Endothelial cell (in vitro differentiated cells): ENCODE measurements at regions not wholly inside any gene's neighbourhood (a gene's known extent, or its start where the extent isn't known, plus 50 kb on each side); places are given as distances from the start of the nearest gene placed in this dataset.
A peak's percentile ranks its signal among the peaks of the same experiment; 100 is the strongest.
"Not testable (repeated sequence)": the region's sequence is repeated elsewhere in the genome, so short reads cannot be mapped to it uniquely, and the experiment has no call there.

Source experiments
- DNase-seq: peaks from one replicate; pipeline ENCODE4 v3.0.0; 2021; ENCODE audit warnings: low spot score
- H3K27ac Mint-ChIP-seq: one replicate; pipeline ENCODE4 v1.8.0; 2021; ENCODE audit warnings: mixed read lengths, inconsistent platforms; ENCODE audit not compliant: unreplicated experiment
- H3K27me3 Mint-ChIP-seq: one replicate; pipeline ENCODE4 v1.8.0; 2021; ENCODE audit warnings: mild to moderate bottlenecking, moderate library complexity, mixed read lengths, inconsistent platforms; ENCODE audit not compliant: unreplicated experiment
- H3K36me3 Mint-ChIP-seq: one replicate; pipeline ENCODE4 v1.8.0; 2021; ENCODE audit warnings: mild to moderate bottlenecking, low read depth, mixed read lengths, inconsistent platforms; ENCODE audit not compliant: unreplicated experiment
- H3K4me1 Mint-ChIP-seq: one replicate; pipeline ENCODE4 v1.8.0; 2021; ENCODE audit warnings: mild to moderate bottlenecking, mixed read lengths, inconsistent platforms; ENCODE audit not compliant: unreplicated experiment
- H3K4me3 Mint-ChIP-seq: one replicate; pipeline ENCODE4 v1.8.0; 2021; ENCODE audit warnings: mild to moderate bottlenecking, mixed read lengths, inconsistent platforms; ENCODE audit not compliant: unreplicated experiment
- H3K9me3 Mint-ChIP-seq: one replicate; pipeline ENCODE4 v1.8.0; 2021; ENCODE audit warnings: mixed read lengths, inconsistent platforms; ENCODE audit not compliant: unreplicated experiment

DNA sequence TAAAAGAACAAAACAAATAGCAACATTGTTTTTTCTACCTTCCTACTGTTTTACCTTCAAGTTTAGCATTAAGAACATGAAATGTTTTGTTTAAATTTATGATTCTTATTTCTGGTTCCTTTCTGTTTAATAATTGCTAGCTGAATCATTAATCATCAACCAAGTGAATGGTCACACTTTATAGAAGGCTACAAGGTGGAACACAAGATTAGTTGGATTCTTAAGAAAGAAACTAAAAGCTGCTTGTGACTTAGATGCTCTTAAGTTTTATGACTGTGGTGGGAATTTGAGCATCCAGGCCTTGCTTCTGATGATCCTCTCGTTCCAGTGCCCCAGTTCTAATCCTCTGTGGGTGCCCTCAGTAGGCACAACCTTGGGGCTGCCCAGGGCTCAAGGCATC is 947.5 kb upstream of the DEFB115 start:
- H3K4me3 Mint-ChIP-seq, DNase-seq, H3K4me1 Mint-ChIP-seq, H3K27me3 Mint-ChIP-seq, H3K36me3 Mint-ChIP-seq, H3K9me3 Mint-ChIP-seq, H3K27ac Mint-ChIP-seq: not testable (repeated sequence)

DNA sequence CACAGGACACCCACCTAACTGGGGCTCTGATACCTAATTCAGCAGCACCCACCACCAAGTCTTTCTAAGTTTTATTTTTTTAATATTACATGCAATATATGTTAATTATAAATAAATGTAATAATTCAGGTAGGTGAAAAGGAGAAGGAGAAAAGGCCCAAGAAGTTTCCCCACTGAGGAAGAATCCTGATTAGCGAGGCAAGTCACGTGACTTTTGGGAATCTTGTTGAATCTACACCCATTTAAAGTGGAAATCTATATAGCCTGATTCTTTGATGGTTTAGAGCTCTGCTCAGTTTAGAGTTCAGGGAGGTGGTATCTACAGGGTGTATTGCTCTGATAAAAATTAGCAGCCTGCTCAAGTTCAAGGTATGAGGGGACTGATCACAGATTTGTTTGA is 947.1 kb upstream of the DEFB115 start:
- not testable (repeated sequence) for H3K4me1 Mint-ChIP-seq, H3K9me3 Mint-ChIP-seq, H3K27me3 Mint-ChIP-seq, DNase-seq, H3K4me3 Mint-ChIP-seq, H3K36me3 Mint-ChIP-seq, H3K27ac Mint-ChIP-seq

DNA sequence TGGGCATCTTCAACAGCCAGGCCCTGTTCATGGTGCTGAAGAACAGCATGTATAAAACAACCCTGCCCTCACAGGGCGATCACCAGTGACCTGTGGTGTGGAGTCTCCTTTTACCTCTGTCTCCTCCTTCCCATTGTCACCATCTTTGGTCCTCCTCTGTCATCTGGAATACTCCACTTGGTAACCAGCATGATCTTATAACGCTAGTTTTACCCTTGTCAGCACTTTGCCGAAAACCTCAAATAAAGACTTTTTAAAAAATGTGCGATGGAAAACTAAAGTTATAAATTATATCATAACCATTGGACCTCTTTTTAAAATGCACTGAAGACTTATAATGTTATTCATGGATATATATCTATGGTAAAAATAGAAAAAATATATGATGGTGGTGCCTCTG is 945.2 kb upstream of the DEFB115 start:
- not testable (repeated sequence) for H3K27me3 Mint-ChIP-seq, H3K4me3 Mint-ChIP-seq, H3K4me1 Mint-ChIP-seq, H3K36me3 Mint-ChIP-seq, H3K9me3 Mint-ChIP-seq, DNase-seq, H3K27ac Mint-ChIP-seq

DNA sequence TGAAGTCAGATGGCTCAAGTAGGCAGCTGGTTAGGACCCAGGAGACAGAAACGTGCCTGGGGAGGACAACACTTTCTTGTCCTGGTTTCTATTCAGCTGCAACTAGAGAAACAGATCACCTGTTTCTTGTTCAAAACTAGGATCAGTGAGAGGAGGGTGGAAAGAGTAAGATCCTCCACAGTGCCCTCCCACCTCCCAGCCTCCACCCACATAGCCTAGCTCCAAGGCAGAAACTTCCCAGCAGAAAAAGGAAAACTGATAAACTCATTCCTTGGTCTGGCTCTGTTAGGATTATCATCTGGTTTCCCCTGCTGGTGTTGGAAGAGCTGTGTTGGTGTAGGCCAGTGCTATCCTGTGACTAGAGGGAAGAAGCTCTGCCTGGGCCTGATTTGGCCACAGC is 943.8 kb upstream of the DEFB115 start:
- not testable (repeated sequence) for H3K9me3 Mint-ChIP-seq, H3K4me1 Mint-ChIP-seq, H3K36me3 Mint-ChIP-seq, H3K4me3 Mint-ChIP-seq, DNase-seq, H3K27ac Mint-ChIP-seq, H3K27me3 Mint-ChIP-seq

DNA sequence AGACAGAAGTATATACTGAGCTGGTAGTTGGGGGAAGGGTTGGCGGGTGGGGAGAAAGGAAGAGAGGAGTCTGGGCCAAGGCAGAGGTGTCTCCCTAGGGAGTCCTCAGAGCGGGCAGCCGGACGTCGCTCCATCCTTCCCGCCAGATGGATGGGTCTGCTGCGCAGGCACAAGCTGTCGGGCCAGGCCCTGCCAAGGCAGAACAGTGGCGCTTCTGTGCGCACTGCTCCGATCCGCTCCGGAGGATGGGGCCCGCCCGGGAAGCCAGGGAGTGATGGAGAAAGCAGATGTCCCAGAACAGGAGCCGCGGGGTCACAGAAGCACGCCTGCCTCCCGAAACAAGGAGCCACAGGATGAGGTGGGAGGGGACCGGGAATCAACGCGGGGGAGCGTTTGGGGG is 941.4 kb upstream of the DEFB115 start:
- H3K4me3 Mint-ChIP-seq, H3K4me1 Mint-ChIP-seq, H3K9me3 Mint-ChIP-seq, H3K36me3 Mint-ChIP-seq, H3K27me3 Mint-ChIP-seq, H3K27ac Mint-ChIP-seq: not testable (repeated sequence)
- DNase-seq, result peak; percentile 6

DNA sequence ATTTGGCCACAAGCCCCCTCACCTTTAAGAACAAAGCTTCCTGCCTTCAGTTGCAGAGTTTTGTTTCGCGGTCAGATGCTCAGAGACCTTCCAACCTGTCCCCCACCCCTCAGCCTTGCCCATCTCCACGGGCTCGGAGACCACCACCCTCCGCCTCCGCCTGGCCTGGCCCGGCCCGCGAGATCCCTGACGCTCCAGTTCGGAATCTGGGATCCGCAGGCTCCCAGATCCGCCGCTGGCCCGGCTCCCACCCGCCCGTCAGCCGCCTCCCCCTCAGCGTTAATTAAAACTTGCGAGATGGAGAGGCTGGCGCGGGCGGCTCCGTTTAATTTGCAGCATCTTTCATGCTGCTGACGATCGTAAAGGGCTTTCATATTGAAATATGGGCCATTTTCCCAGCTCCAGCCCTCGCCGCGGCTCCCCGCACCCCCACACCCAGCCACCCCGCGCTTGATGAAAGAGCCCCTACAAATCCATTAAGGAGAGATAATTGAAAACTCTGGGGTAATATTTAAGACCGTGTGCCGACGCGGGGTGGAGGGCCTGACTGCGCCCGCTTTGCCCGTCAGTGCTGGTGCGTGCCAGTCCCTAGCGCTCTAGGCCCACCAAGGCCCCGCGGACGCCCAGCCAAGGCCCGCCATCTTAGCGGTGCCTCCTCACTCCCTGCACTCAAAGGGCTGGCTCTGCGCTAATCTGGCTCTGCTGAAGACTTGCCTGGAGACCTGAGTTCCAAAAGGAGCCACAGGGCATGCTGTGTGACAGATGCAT is 940.7 kb upstream of the DEFB115 start:
- not testable (repeated sequence) for H3K4me1 Mint-ChIP-seq, DNase-seq, H3K9me3 Mint-ChIP-seq, H3K36me3 Mint-ChIP-seq, H3K27ac Mint-ChIP-seq, H3K4me3 Mint-ChIP-seq
- H3K27me3 Mint-ChIP-seq, result peaks cover 10% of the 10 kb centered on the region

DNA sequence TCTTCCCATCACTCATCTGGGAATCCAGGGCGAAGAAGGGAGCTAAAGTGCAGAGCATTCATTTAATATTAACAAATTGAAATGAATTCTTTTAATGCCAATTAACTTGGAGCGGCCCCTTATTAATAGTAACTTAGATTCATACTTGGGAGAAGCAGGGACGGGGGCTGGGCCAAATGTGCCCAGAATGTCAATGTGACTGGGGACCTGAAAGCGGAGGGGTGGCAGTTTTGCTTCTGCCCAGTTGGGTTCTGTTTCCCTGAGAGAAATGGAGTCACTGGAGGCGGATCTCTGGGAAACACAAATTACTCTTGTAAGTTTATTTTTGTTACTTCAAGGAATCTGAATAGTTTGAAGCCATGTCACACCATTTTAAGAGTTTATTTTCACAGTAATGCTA is 923.7 kb upstream of the DEFB115 start:
- not testable (repeated sequence) for H3K36me3 Mint-ChIP-seq, H3K4me3 Mint-ChIP-seq, H3K27me3 Mint-ChIP-seq, H3K4me1 Mint-ChIP-seq, DNase-seq, H3K9me3 Mint-ChIP-seq, H3K27ac Mint-ChIP-seq

DNA sequence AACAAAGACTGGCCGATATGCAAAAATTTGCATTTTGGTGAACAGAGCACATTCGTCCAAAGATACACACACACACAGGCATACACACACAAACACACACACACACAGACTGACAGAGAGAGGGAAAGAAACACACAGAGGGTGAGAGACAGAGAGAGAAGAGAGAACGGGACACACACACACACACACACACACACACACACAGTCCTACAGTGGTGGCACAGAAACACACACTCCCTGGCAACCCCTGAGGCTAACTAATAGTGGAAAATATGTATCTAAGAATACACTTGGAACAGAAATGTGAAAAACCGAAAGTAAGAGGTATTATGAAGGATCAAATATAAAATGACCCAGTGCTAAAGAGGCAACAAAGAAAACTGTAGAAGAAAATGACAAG is 919.9 kb upstream of the DEFB115 start:
- not testable (repeated sequence) for H3K4me3 Mint-ChIP-seq

DNA sequence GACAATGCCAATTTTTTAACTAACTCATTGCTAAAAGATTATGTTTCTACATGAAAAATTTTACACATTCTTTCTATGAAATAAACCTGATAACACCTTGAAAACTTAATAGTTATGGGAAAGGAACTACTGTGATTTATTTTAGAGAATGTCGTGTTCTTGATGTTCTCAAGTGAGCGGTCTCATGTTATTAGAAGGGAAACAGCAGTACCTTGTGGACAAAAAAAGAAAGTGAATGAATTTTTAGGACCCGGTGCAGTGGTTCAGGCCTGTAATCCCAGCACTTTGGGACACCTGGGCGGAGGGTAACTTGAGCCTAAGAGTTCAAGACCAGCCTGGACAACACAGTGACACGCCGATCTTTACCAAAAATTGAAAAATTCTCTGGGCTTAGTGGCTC is 908.5 kb upstream of the DEFB115 start:
- not testable (repeated sequence) for DNase-seq, H3K27ac Mint-ChIP-seq, H3K4me1 Mint-ChIP-seq

More for the DNA sequence above, 919.9 kb upstream of the DEFB115 start:
- H3K27me3 Mint-ChIP-seq, DNase-seq, H3K9me3 Mint-ChIP-seq, H3K4me1 Mint-ChIP-seq, H3K36me3 Mint-ChIP-seq, H3K27ac Mint-ChIP-seq: not testable (repeated sequence)

More for the DNA sequence above, 908.5 kb upstream of the DEFB115 start:
- not testable (repeated sequence) for H3K27me3 Mint-ChIP-seq, H3K36me3 Mint-ChIP-seq, H3K4me3 Mint-ChIP-seq, H3K9me3 Mint-ChIP-seq
